ENCODE measurements at regions not wholly inside any gene's neighbourhood (a gene's known extent, or its start where the extent isn't known, plus 50 kb on each side); places are given as distances from the start of the nearest gene placed in this dataset.

- CTCF ChIA-PET: interaction anchor here (0.6 kb wide), 1 partner anchor 1213 kb away, joined by 4 read pairs; no protein-coding TSS in a partner anchor
- Histone ChIP-seq H3K27ac (ENCODE audit: low read depth, low read length, poor library complexity, severe bottlenecking) (no peak overlapping the region), H3K36me3 (ENCODE audit: insufficient read depth, low read length, poor library complexity, severe bottlenecking) (no peaks in the 10 kb centered on the region), H3K27me3 (replicated peaks; ENCODE audit: insufficient read depth, low read depth, low read length, poor library complexity) (no peaks in the 10 kb centered on the region), H3K4me1 (ENCODE audit: insufficient read depth, low read length, poor library complexity, severe bottlenecking) (no peaks in the 10 kb centered on the region), H3K4me3 (ENCODE audit: low read depth, low read length, poor library complexity, severe bottlenecking) (no peak overlapping the region), H3K9me3 (ENCODE audit: low read depth, low read length, poor library complexity, severe bottlenecking) (no peaks in the 10 kb centered on the region)
- POLR2A ChIA-PET (ENCODE audit: low non-redundant PET): no interaction called here
- intact Hi-C loops (cut with micrococcal nuclease; ENCODE audit: unreplicated experiment): no loop called here
- no peak for DNase-seq (ENCODE audit: low spot score)
- TF ChIP-seq CTCF (conservative IDR thresholded peaks at IDR 0.05; ENCODE audit: low read depth, low read length) (no peak), EZH2 (IDR thresholded peaks at IDR 0.05; ENCODE audit: borderline replicate concordance, low read depth, low read length, poor library complexity, severe bottlenecking) (no peak)
- BruUV-seq (replicated peaks): no TSS peak
These were observed 116.6 kb upstream of the SYT6 start for GRCh38 chr1:114270282-114270681.

- ChIA-PET CTCF (no interaction called here), POLR2A (ENCODE audit: low non-redundant PET) (no interaction called here)
- intact Hi-C loops (cut with micrococcal nuclease; ENCODE audit: unreplicated experiment): no loop called here
- no peak for TF ChIP-seq EZH2 (IDR thresholded peaks at IDR 0.05; ENCODE audit: borderline replicate concordance, low read depth, low read length, poor library complexity, severe bottlenecking)
- no peak for TF ChIP-seq CTCF (conservative IDR thresholded peaks at IDR 0.05; ENCODE audit: low read depth, low read length)
- H3K36me3 ChIP-seq (ENCODE audit: insufficient read depth, low read length, poor library complexity, severe bottlenecking): no peaks in the 10 kb centered on the region
- H3K4me1 ChIP-seq (ENCODE audit: insufficient read depth, low read length, poor library complexity, severe bottlenecking): no peaks in the 10 kb centered on the region
- BruUV-seq (replicated peaks): no TSS peak
- no peak overlapping the region for H3K27ac ChIP-seq (ENCODE audit: low read depth, low read length, poor library complexity, severe bottlenecking)
- H3K27me3 ChIP-seq (replicated peaks; ENCODE audit: insufficient read depth, low read depth, low read length, poor library complexity): no peaks in the 10 kb centered on the region
- no peak overlapping the region for H3K4me3 ChIP-seq (ENCODE audit: low read depth, low read length, poor library complexity, severe bottlenecking)
- H3K9me3 ChIP-seq (ENCODE audit: low read depth, low read length, poor library complexity, severe bottlenecking): no peaks in the 10 kb centered on the region
- DNase-seq (ENCODE audit: low spot score): no peak
These were observed 115.9 kb upstream of the SYT6 start for GRCh38 chr1:114269539-114269938.

GRCh38 chr1:114263343-114263742, 109.7 kb upstream of the SYT6 start:
- ChIA-PET CTCF (no interaction called here), POLR2A (ENCODE audit: low non-redundant PET) (no interaction called here)
- no peak overlapping the region for H3K4me3 ChIP-seq (ENCODE audit: low read depth, low read length, poor library complexity, severe bottlenecking)
- no peaks in the 10 kb centered on the region for H3K9me3 ChIP-seq (ENCODE audit: low read depth, low read length, poor library complexity, severe bottlenecking)
- no peaks in the 10 kb centered on the region for H3K27me3 ChIP-seq (replicated peaks; ENCODE audit: insufficient read depth, low read depth, low read length, poor library complexity)
- BruUV-seq (replicated peaks): no TSS peak
- peaks cover 11% of the 10 kb centered on the region for H3K4me1 ChIP-seq (ENCODE audit: insufficient read depth, low read length, poor library complexity, severe bottlenecking)
- intact Hi-C loops (cut with micrococcal nuclease; ENCODE audit: unreplicated experiment): no loop called here
- H3K36me3 ChIP-seq (ENCODE audit: insufficient read depth, low read length, poor library complexity, severe bottlenecking): no peaks in the 10 kb centered on the region
- H3K27ac ChIP-seq (ENCODE audit: low read depth, low read length, poor library complexity, severe bottlenecking): no peak overlapping the region
- no peak for TF ChIP-seq EZH2 (IDR thresholded peaks at IDR 0.05; ENCODE audit: borderline replicate concordance, low read depth, low read length, poor library complexity, severe bottlenecking)
- TF ChIP-seq CTCF (conservative IDR thresholded peaks at IDR 0.05; ENCODE audit: low read depth, low read length): no peak
- DNase-seq (ENCODE audit: low spot score): no peak
